ENCODE measurements at regions not wholly inside any gene's neighbourhood (a gene's known extent, or its start where the extent isn't known, plus 50 kb on each side); places are given as distances from the start of the nearest gene placed in this dataset.

GRCh38 chr11:97019754-97020153 is 629.9 kb downstream of the JRKL start:
- Histone ChIP-seq H2AFZ (ENCODE audit: control insufficient read depth, low read length) (no peak overlapping the region), H3K9me3 (ENCODE audit: control insufficient read depth, low read depth, low read length) (no peaks in the 10 kb centered on the region), H3K9ac (ENCODE audit: control insufficient read depth, extremely low read depth, insufficient read depth, low read length) (no peak overlapping the region), H4K20me1 (ENCODE audit: control insufficient read depth, extremely low read depth, insufficient read depth, low read length) (no peaks in the 10 kb centered on the region), H3K27me3 (ENCODE audit: control insufficient read depth, extremely low read depth, insufficient read depth, low read length) (no peaks in the 10 kb centered on the region), H3K4me1 (ENCODE audit: control insufficient read depth, extremely low read depth, insufficient read depth, low read length) (no peaks in the 10 kb centered on the region), H3K4me3 (ENCODE audit: control insufficient read depth in 2 of 3, extremely low read depth in 1 of 3, insufficient read depth in 2 of 3, low read depth in 1 of 3, low read length in 3 of 3) (no peak overlapping the region), H3K27ac (ENCODE audit: control insufficient read depth, insufficient read depth, low read length) (no peak overlapping the region), H3K36me3 (ENCODE audit: control insufficient read depth in 2 of 2, extremely low read depth in 1 of 2, insufficient read depth in 2 of 2, low read length in 2 of 2) (no peaks in the 10 kb centered on the region), H3K9me1 (ENCODE audit: control insufficient read depth, extremely low read depth, insufficient read depth, low read length) (no peaks in the 10 kb centered on the region), H3K79me2 (ENCODE audit: control insufficient read depth, insufficient read depth, low read length) (no peaks in the 10 kb centered on the region), H3K4me2 (ENCODE audit: control insufficient read depth, extremely low read depth, insufficient read depth, low read depth, low read length) (no peak overlapping the region)
- no peak for DNase-seq (ENCODE audit: low read depth, low spot score)
- TF ChIP-seq CTCF (optimal IDR thresholded peaks at IDR 0.05 in 1 of 3, IDR thresholded peaks at IDR 0.05 in 1 of 3, conservative IDR thresholded peaks at IDR 0.05 in 1 of 3; ENCODE audit: extremely low read depth in 1 of 3, insufficient read depth in 2 of 3, low read length in 3 of 3): no peak
- no peak for TF ChIP-seq EZH2 (IDR thresholded peaks at IDR 0.05; ENCODE audit: low read length)
- no peak for FAIRE-seq
- dilution Hi-C loops (cut with MboI; ENCODE audit: extremely low pct_ligation_motif_present, low sequenced_read_pairs): no loop called here

DNA sequence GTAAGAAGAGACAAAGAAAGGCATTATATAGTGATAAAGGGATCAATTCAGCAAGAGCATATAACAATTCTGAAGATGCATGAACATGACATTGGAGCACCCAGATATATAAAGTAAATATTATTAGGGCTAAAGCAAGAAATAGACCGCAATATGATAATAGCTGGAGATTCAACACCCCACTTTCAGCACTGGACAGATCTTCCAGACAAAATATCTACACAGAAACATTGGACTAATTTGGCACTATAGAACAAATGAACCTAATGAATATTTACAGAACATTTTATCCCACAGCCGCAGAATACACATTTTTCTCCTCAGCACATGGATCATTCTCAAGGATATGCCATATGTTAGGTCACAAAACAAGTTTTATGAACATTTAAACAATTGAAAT is 633.1 kb downstream of the JRKL start:
- H3K4me1 ChIP-seq (ENCODE audit: control insufficient read depth, extremely low read depth, insufficient read depth, low read length): no peaks in the 10 kb centered on the region
- H3K79me2 ChIP-seq (ENCODE audit: control insufficient read depth, insufficient read depth, low read length): no peaks in the 10 kb centered on the region
- H4K20me1 ChIP-seq (ENCODE audit: control insufficient read depth, extremely low read depth, insufficient read depth, low read length): no peaks in the 10 kb centered on the region
- no peak overlapping the region for H2AFZ ChIP-seq (ENCODE audit: control insufficient read depth, low read length)
- dilution Hi-C loops (cut with MboI; ENCODE audit: extremely low pct_ligation_motif_present, low sequenced_read_pairs): no loop called here
- H3K9me1 ChIP-seq (ENCODE audit: control insufficient read depth, extremely low read depth, insufficient read depth, low read length): no peaks in the 10 kb centered on the region
- no peak overlapping the region for H3K9ac ChIP-seq (ENCODE audit: control insufficient read depth, extremely low read depth, insufficient read depth, low read length)
- FAIRE-seq (no peak), DNase-seq (ENCODE audit: low read depth, low spot score) (no peak)
- H3K4me3 ChIP-seq (ENCODE audit: control insufficient read depth in 2 of 3, extremely low read depth in 1 of 3, insufficient read depth in 2 of 3, low read depth in 1 of 3, low read length in 3 of 3): no peak overlapping the region
- TF ChIP-seq CTCF (optimal IDR thresholded peaks at IDR 0.05 in 1 of 3, IDR thresholded peaks at IDR 0.05 in 1 of 3, conservative IDR thresholded peaks at IDR 0.05 in 1 of 3; ENCODE audit: extremely low read depth in 1 of 3, insufficient read depth in 2 of 3, low read length in 3 of 3) (no peak), EZH2 (IDR thresholded peaks at IDR 0.05; ENCODE audit: low read length) (no peak)
- H3K4me2 ChIP-seq (ENCODE audit: control insufficient read depth, extremely low read depth, insufficient read depth, low read depth, low read length): no peak overlapping the region
- H3K9me3 ChIP-seq (ENCODE audit: control insufficient read depth, low read depth, low read length): no peaks in the 10 kb centered on the region
- no peaks in the 10 kb centered on the region for H3K36me3 ChIP-seq (ENCODE audit: control insufficient read depth in 2 of 2, extremely low read depth in 1 of 2, insufficient read depth in 2 of 2, low read length in 2 of 2)
- H3K27ac ChIP-seq (ENCODE audit: control insufficient read depth, insufficient read depth, low read length): no peak overlapping the region
- no peaks in the 10 kb centered on the region for H3K27me3 ChIP-seq (ENCODE audit: control insufficient read depth, extremely low read depth, insufficient read depth, low read length)
